DMS 273 treated with DMSO at 0.1 percent for 48 hours (cell line): ENCODE measurements at regions not wholly inside any gene's neighbourhood (a gene's known extent, or its start where the extent isn't known, plus 50 kb on each side); places are given as distances from the start of the nearest gene placed in this dataset.
"Not testable (repeated sequence)": the region's sequence is repeated elsewhere in the genome, so short reads cannot be mapped to it uniquely, and the experiment has no call there.

Source experiments
- DNase-seq: peaks from one replicate; lab custom pipeline; 2025; lab: John Stamatoyannopoulos, UW

DNA sequence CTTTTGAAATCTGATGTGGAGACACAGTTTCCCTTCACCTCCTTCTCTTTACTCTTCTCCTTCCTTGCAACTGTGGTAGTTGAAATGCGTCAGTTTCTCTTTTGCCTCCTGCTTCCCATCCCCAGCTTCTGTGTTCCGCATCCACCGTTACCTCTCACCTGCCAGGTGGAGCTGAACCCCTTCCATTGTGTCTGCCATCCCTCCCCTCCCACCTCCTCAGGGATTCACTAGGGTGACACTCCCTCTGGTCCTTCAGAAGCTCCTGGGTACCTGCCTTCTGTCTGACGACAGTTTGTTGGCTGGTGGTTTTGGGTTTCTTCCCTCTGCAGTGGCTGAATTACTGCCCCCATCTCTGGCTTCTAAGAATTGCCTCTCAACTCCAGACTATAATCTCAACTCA is 132.1 kb downstream of the SLC24A2 start:
- no peak for DNase-seq

DNA sequence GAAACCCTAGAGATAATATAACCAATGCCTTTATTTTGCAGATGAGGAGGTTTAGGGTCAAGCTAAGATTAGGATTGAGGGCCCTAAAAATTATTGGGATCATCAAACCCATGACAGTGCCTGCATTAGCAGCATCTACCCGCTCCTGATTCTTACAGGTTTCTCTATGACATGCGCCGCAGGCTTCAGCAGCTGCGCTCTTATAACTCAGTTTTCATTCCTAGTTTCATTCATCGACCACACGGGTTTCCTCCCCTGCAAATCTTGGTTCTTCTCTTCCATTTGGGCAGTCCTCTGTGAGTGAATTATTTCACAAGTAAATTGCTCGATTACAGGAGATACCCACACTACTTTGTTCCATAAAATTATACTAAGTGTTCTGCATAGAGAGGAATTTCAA is 137.2 kb downstream of the SLC24A2 start:
- no peak for DNase-seq

DNA sequence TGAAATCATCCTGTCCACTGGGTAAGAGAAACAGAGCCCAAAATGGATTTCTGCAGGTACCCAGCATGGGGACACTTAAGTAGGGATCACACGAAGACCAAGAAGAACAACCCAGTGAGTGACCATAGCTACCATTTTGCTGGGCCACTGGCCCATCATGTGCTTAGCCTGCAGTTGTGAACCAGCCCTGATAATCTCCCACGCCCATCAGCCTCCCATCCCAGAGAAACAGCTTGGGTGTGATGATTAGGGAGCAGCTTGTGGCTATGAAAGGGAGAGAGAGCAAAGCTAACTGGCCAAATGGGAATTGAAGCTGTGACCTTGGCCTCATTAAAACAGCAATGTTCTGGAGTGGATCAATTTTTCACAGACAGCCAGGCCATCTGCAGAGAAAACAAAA is 138.5 kb downstream of the SLC24A2 start:
- DNase-seq, result peak; percentile 91

DNA sequence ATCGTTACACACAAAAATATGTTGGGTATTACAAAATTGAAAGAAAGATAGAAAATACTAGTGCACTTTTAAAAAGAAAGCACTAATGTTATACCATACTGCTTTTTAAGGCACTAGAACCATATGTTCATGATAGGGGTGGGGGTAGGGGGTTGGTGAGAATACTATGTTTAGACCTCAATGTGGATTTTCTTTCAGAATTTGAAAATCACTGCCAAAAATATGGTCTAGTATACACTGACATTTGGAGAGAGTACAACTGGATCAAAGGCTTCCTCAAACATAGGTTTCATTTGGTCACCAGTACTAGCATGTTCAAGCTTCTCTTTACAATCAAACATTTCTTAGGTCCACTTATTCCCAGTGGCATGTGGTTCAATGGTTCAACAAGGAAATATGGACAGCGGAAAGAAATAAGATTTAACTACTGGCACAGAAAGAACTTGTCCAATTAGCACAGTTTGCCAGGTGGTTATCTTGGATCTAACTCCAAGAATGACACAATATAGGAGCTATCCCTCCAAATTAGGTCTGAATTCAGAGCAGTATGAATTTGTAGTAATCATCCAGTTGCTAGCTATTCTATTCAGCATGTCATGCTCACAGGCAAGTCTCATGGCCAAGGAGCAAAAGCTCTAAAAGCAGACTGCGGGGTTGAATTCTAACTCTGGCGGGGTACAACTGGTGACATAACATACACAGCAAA is 139.3 kb downstream of the SLC24A2 start:
- peak; percentile 88 for DNase-seq

DNA sequence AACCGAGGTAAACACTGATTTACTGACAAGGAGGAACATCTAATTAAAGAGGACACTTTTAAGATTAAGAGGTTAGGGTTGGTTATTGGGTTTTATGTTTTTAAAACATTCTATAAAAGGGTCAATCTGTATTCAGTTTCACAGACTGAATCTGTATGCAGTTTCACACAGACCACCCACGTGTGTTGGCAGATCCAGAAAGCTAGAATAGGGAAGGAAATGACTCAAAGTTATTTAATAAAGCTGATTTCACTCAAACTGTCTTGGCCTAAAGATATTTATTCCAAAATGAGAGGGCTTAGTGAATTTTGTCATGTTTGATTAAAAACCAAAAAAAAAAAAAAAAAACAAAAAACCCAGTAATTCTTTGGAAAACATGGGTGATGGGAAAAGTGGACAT is 140.2 kb downstream of the SLC24A2 start:
- no peak for DNase-seq

DNA sequence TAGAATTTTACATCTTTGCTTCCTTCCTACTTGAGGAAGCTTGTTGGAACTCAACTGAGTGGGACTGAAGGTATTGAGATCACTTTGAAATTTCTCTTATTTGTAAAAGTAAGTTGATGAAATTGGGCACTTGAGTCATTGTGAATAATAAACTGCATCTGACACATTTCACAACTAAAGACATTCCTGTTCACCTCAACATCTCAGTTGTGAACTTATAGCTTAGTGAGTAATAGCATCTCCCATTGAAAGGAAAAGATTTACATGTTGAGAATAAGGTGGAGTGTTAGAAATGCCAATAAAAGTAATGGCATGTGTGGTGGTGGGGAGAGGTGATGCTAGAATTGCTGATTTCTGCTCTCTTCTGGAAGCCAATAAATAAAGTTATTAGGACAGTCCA is 145.0 kb downstream of the SLC24A2 start:
- no peak for DNase-seq

DNA sequence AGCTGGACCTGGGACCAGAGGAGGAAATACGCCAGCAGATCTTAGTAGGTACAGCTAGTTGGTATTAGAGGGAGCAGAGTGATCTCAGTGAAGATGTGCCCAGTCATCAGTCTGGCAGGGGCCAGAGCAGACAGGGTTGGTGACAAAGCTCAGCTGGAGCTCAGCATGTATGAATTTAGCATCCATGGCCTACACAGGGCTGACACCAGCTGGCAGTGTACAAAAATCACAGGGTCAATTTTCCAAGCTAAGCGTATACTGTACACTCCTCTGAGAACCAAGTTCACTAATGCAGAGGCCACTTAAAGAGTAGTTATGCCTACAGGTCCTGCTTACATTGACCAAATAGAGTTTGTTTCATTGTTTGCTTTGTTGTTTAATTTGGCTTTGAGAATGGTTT is 146.6 kb downstream of the SLC24A2 start:
- DNase-seq, result no peak

DNA sequence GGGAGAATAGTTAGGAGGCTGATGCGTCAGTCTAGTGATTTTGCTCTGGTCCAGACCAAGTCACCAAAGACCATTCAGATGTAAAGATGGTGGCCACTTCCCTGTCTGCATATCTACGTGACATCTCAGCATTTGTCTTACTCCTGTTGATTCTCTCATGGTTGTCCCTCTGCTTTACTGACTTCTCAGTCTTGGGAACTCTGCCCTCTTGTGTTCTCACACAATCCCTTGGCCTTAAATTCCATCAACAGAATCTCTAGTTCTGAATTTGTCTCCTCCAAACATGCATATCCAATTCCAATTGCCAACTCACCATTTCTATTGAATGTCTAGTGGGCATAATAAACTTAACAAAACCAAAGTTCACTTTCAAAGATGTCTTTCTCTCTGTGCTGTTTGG is 147.8 kb downstream of the SLC24A2 start:
- peak; percentile 42 for DNase-seq

DNA sequence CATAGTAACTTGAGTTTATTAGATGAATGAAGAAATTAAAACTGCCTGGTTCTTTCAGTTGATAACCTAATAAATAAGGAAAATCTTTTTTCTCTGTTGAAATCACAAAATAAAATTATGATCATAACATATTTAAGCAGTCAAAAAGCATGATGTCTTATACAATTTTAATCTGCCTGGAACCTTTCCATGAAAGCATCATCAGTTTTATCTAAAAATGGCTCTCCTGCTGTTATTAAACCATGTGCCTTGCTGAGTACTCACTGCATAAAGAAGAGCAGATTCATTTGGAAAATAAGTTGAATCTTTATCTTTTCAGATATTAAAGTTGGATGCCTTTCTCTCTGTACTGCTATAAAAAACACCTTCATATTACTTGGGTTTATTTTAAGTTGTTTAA is 148.8 kb downstream of the SLC24A2 start:
- DNase-seq, result no peak

DNA sequence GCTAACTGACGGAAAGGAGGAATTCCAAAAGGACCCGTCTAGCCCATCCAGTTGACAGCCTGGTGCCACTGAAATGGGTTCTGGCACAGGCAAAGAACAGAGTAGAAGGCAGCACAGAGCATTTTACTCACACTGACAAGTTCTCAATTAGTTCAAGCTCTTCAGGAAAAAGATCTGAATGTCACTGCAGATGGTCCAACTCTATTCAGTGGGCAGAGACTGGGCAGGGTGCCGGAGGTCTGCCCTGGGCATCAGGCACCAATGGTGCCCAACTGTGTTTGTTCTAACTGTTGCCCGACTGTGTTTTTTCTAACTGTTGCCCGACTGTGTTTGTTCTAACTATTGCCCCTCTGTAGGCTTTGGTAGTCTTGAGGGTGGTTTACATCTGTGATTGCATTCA is 151.8 kb downstream of the SLC24A2 start:
- DNase-seq, result no peak

DNA sequence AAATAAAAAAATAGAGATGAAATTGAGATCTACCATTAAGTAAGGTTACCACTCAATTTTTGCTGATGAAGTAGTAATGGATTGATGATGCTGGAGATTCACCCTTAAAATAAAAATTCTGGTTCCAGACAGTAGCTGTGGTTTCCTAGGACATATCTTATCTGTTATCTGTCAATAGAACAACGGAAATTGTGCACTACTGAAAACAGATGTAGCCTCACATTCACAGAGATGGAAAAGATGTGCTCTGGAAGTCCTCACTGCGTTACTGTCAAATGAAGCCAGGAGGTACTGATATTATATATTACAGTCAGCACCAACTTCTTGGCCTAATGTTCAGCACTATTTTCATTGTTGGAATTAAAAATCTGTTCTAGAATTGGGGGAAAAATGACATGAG is 154.0 kb downstream of the SLC24A2 start:
- DNase-seq, result no peak

DNA sequence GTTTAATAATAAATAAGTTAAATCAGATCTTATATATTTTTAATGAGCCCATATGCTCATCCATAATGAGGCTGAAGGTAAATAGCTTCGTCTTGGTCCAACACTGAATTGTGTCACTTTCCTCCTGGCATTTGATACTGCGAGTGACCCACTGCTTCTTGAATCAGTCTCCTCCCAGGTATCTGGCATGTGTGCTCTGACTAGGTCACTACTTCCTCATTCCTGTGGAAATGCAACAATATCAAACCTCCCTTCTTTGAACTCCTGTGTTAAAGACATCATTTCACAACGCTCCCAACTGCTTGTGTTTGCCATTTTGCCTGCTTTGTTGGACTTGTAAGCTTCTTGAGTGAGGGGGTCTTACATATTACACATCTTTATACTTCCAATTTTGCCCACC is 157.7 kb downstream of the SLC24A2 start:
- no peak for DNase-seq

DNA sequence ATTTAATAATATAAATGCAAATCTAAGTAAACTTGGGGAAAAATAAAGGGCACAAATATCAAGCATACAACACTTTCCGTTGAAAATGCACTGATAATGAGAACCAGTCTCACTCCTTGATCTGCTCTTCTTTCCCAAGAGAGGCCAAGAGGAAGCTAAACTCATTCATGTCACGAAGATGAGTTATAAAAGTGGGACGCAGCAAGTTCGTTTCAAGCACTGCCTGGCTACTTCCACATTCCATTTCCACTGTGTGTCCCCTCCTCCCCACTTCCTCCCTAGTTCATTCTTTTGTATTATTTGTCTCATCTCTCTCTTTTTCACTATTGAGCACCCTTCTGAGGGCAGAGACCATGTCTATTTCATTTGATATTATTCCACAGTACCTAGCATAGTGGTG is 158.1 kb downstream of the SLC24A2 start:
- DNase-seq, result no peak

DNA sequence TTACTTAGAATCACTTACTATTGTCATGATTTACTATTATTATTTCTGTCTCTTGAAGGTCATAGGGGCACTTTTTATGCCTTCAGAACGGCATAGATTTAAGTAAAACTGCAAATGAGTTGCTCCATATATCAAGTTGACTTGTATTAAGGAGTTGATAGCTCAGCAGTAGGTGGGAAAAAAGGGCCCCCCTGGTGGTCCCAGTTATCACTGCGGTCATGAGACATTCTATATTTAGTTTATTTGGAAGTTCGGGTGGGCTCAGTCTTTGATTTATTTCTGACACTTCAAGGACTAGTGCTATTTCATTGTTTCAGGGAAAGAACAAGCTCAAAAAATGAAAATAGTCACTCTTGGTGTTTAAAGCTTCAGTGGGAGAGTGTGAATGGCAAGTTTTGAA is 159.3 kb downstream of the SLC24A2 start:
- DNase-seq, result no peak

DNA sequence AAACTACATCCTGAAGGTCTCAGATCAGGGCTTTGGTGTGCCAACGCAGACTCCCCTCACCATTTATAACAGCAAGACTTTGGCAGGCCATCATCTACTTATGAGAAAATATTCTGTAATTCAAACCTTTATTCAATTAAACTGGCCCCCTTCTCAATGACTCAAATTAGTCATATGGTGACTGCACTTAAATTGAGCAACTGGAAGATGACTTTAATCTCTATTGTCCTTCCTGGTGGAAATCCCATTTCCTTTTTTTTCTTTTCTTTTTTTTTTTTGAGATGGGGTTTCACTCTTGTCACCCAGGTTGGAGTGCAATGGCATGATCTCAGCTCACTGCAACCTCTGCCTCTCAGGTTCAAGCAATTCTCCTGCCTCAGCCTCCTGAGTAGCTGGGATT is 163.4 kb downstream of the SLC24A2 start:
- DNase-seq, result not testable (repeated sequence)

DNA sequence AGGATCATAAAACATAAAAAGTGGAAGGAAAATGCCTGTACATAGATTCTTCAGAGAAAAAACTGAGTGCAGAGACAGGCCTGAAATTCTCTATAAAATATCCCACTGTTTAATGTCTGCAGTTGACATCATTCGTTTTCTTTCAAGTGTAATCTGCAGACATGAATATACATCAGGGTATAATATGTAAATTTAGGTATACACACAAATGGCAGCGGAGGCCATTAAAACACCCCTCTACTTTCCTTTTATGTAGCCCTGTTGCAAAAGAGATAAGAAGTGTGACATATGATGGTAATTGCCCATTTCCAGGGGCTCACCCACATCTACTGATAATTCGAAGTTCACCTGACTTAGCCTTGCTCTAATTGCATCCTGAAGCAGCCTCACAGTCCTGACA is 164.3 kb downstream of the SLC24A2 start:
- DNase-seq, result no peak

DNA sequence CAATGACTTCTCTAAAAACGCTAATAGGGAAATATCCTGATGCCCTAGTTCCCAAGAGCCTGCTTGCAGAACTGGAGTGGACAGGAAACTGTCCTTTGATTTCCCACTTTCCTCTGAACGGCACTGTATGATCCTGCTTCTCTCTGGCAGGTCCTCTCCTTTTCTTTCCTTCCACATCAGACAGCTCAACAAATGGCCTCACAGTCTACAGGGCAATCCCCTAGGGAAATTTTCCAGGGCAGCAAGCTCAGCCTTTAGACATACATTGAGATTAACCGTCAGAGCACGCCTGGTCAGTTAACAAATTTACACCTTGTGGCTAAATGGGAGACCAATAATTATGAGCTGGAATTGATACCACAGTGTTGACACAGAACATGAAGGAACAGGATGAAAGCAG is 164.9 kb downstream of the SLC24A2 start:
- no peak for DNase-seq

DNA sequence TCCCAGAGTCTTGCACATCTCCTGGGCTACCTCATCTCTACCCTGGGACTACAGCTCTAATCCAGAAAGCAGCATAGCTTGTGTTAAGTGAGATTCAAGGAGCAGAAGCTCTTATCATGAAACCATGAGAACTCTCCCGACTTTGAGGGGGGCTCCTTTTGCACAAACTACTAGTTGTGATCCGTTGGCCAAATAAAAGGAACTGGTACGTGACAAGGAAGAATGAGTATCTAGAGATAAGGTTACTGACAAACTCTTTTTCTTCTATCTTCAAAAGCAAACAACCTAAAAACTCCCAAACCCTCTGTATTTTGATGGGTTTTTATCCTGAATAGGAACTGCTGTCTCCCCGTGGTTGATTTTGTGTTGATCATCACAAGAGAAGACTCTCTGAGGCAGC is 168.5 kb downstream of the SLC24A2 start:
- no peak for DNase-seq

DNA sequence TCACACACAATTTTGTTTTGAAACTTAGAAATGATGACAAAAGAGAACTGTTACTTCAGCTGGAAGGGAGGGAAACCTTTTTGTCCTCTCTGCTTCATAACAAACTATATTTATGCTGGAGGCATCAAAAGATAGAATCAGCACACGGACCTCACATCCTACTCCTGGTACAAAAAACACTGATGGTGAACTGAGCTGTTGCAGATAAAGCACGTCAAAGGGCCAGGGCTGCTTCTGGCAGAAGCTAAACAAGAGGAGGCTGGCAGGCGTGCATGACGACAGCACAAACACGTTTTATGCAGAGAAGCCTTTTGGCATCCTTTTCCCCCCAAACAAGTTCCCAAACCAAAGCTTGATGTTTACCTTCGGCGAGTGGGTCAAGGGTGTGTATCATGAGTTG is 169.6 kb downstream of the SLC24A2 start:
- no peak for DNase-seq

DNA sequence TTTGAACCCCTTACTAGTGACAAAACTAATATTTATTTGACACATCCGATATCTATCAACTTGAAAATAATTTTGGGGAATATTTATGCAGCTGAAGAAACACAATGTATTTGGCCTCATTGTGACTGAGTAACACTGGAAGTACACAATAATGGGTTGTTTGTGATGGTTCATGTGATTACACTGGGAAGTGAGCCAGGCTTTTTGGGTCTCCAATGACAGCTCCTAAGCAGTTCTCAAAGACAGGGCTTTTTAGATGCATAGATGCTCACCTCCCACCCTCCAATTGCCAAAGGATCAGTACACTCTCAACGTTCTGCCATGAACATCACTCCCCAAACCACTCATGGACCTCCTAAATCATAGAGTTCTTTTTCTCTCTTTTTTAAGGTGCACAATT is 170.0 kb downstream of the SLC24A2 start:
- no peak for DNase-seq

DNA sequence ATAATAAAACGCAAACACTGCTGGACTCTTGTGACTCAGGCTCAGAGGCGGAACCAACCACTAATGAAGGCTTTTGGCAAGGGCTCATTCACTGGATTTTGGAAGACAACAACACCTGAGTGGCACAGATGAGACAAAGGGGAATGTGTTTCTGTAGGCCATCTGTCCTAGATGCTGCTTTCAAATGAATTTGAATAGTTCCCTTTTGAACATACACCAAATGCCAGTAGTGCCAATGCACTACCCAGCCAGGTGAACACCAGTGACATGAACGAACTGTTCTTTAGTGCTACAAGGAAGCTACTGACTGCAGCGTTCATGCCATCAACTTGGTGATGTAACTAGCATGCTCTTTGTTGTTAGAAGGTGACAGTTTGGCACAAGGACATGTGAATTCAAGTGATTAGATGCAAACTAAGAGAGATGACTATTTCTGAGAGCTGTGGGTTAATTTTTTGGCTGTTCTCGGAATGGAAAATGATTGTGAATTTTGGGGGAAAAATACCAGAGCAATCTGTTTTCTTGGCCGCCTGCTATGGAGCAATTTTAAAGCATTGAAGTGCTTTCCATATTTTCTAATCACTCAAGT is 173.7 kb downstream of the SLC24A2 start:
- no peak for DNase-seq

DNA sequence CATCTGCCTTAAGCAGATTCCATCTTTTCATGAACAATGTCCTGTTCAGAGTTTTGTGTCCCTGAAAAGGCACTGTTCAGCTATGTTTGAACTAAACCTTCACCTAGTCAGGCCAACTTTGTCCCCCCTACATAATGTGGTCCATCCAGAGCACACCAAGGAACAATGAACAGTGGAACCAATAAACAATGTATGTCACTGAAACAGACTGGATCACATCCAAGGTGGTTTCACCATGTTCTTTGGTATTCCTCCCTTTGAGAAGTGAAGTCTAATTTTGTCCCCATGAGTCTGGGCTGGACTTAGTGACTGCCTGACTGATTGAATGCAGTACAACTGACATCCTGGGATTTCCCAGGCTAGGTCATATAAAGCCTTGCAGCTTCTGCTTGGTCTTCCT is 174.5 kb downstream of the SLC24A2 start:
- no peak for DNase-seq

DNA sequence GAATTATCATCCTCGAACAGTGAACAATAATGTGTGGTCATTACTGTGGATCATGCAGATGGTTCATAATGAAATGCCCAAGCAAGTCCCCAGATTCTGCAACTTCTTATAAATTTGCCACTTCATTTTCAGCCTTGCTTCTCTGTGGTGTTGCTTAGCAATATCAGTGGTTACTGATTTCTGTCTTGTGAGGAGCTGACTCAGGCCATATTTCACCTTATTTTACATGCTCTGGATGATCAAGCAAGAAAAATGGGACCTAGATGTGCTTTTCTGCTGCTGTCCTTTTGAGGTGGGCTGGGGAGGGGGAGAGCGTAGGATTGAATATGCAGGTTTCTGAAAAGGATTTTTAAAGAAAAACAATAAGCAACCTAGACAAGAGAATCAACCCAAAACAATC is 188.3 kb downstream of the SLC24A2 start:
- no peak for DNase-seq

DNA sequence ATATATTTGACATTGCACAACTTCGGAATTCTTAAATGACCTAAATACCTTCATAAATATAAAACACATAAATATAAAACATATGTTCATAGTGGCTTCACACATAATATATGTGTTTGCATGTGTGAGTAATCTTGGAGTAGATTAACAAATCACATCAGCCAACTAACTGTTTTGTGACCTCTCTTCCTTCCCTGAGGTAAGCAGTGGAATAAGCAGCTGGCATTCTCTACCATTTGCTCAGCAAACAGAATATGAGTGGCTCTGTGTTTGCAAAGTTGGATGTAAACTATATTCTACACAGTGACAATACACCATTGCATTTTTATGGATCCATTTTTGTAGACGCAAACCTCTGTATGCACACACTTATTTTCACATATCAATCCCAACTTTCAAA is 189.9 kb downstream of the ACER2 start:
- no peak for DNase-seq
